Right atrium auricular region (tissue), 2 donors: ENCODE measurements at regions not wholly inside any gene's neighbourhood (a gene's known extent, or its start where the extent isn't known, plus 50 kb on each side); places are given as distances from the start of the nearest gene placed in this dataset.
"Not testable (repeated sequence)": the region's sequence is repeated elsewhere in the genome, so short reads cannot be mapped to it uniquely, and the experiment has no call there.

ENCODE experiments used
- DNase-seq: peaks from one replicate; pipeline ENCODE4 v3.0.0-alpha.2; 2019; ENCODE audit warnings: low spot score
- H3K27ac ChIP-seq, 2 donors: fragments of 200-600 bp; sonication (generic); 1 replicate in 1 of 2; 2 replicates in 1 of 2; pipeline ENCODE4 v1.5.1; 2016 to 2019
- H3K27me3 ChIP-seq, 2 donors: fragments of 200-600 bp; sonication (generic); one replicate each; pipeline versions ENCODE4 v1.5.1 to v1.6.0; 2017 to 2019
- H3K36me3 ChIP-seq: fragments of 200-600 bp; sonication (generic); one replicate; pipeline ENCODE4 v1.5.1; 2016
- H3K4me1 ChIP-seq, 2 donors: fragments of 200-600 bp; sonication (generic); one replicate each; pipeline versions ENCODE4 v1.5.1 to v1.6.0; 2017 to 2019
- H3K4me3 ChIP-seq, 2 donors: fragments of 200-600 bp; sonication (generic); 1 replicate in 1 of 2; 2 replicates in 1 of 2; pipeline ENCODE4 v1.5.1; 2017 to 2019; ENCODE audit warnings: mild to moderate bottlenecking in 1 of 2, moderate library complexity in 1 of 2
- H3K9me3 ChIP-seq, 2 donors: fragments of 200-600 bp; sonication (generic); one replicate each; pipeline ENCODE4 v1.5.1; 2019
- TF ChIP-seq, protein P1 (sequence below), 2 donors: fragments of 200-600 bp; sonication (generic); IDR thresholded peaks; one replicate each; pipeline ENCODE4 v1.5.1; 2019; ENCODE audit warnings: antibody characterized with exemption in 2 of 2

DNA sequence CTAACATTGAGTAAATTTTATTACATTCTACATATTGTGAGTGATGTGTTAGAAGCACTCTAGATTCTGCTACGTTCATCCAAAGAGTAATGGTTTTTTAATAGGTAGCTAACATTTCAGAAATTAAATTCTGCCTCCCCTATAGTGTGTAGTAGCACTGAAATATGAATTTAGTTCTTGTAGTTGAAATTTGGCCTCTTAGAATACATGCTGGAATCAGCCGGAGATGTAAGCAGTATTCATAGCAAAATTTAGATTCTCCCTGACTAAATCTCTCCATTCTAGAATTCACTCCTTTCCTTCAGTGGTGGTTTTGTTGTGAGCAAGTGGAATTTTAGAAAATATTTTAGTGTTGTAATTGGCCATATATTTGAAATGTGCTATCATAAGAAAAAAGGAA lies 799.9 kb upstream of the CDH10 start:
- Histone ChIP-seq H3K27ac (no peak overlapping the region), H3K9me3 (no peaks in the 10 kb centered on the region), H3K4me1 (no peaks in the 10 kb centered on the region), H3K4me3 (no peak overlapping the region), H3K27me3 (no peaks in the 10 kb centered on the region), H3K36me3 (no peaks in the 10 kb centered on the region)
- TF ChIP-seq, protein P1, sequence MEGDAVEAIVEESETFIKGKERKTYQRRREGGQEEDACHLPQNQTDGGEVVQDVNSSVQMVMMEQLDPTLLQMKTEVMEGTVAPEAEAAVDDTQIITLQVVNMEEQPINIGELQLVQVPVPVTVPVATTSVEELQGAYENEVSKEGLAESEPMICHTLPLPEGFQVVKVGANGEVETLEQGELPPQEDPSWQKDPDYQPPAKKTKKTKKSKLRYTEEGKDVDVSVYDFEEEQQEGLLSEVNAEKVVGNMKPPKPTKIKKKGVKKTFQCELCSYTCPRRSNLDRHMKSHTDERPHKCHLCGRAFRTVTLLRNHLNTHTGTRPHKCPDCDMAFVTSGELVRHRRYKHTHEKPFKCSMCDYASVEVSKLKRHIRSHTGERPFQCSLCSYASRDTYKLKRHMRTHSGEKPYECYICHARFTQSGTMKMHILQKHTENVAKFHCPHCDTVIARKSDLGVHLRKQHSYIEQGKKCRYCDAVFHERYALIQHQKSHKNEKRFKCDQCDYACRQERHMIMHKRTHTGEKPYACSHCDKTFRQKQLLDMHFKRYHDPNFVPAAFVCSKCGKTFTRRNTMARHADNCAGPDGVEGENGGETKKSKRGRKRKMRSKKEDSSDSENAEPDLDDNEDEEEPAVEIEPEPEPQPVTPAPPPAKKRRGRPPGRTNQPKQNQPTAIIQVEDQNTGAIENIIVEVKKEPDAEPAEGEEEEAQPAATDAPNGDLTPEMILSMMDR (IDR thresholded peaks at IDR 0.05) = no peak
- DNase-seq = no peak

DNA sequence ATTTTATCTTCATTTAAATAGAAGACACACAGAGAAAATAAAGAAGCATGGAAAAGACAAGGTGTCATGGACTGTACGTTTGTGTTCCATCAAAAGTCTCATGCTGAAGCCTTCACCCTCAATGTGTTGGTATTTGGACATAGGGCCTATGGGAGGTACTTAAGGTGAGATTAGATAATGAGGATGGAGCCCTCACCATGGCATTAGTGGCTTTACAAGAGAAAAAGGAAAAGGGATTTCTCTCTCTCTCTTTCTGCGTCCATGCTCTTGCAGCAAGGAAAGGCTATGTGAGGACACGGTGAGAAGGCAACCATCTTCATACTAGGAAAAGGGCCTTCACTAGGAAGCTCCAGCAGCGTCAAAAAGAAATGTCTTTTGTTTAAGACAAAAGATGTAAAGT lies 797.0 kb upstream of the CDH10 start:
- H3K4me1 ChIP-seq = no peaks in the 10 kb centered on the region
- DNase-seq = no peak

DNA sequence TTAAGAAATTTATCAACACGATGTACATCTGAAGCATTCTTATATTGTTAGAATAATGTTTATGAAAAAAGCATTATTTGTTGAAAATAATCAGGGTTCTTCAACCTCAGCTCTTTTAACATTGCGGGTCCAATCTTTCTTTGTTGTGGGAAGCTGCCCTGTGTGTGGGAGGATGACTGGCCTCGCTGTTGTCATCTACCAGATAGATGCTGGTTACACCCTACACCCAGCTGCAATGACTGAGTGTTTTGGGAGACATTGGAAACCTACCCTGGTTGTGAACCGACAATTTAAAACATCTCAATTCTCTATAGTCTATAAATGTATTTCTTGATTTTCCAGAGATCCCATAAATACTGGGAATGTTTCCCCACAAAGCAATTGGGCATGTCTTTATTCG lies 794.2 kb upstream of the CDH10 start:
- H3K27me3 ChIP-seq = no peaks in the 10 kb centered on the region
- TF ChIP-seq, protein P1 (IDR thresholded peaks at IDR 0.05) = no peak
- no peaks in the 10 kb centered on the region for H3K4me1 ChIP-seq
- no peak overlapping the region for H3K4me3 ChIP-seq
- no peaks in the 10 kb centered on the region for H3K36me3 ChIP-seq
- DNase-seq = no peak
- no peak overlapping the region for H3K27ac ChIP-seq
- no peaks in the 10 kb centered on the region for H3K9me3 ChIP-seq

More for the DNA sequence above, 797.0 kb upstream of the CDH10 start:
- no peak overlapping the region for H3K27ac ChIP-seq
- H3K27me3 ChIP-seq = no peaks in the 10 kb centered on the region
- H3K9me3 ChIP-seq = no peaks in the 10 kb centered on the region
- TF ChIP-seq, protein P1 (IDR thresholded peaks at IDR 0.05) = no peak
- no peak overlapping the region for H3K4me3 ChIP-seq
- H3K36me3 ChIP-seq = no peaks in the 10 kb centered on the region

DNA sequence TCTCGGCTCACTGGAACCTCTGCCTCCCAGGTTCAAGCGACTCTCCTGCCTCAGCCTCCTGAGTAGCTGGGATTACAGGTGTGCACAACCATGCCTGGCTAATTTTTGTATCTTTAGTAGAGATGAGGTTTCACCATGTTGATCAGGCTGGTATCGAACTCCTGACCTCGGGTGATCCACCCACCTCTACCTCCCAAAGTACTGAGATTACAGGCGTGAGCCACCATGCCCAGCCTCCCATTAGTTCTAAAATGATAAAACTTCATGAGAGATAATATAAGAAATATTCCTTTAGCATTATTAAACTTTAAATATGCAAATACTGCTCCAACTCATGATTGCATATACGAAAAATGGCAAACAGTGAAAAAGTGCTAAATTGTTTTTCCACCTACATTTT lies 793.6 kb upstream of the CDH10 start:
- not testable (repeated sequence) for H3K36me3 ChIP-seq, H3K4me3 ChIP-seq, H3K27ac ChIP-seq, DNase-seq, H3K27me3 ChIP-seq, H3K9me3 ChIP-seq, H3K4me1 ChIP-seq

DNA sequence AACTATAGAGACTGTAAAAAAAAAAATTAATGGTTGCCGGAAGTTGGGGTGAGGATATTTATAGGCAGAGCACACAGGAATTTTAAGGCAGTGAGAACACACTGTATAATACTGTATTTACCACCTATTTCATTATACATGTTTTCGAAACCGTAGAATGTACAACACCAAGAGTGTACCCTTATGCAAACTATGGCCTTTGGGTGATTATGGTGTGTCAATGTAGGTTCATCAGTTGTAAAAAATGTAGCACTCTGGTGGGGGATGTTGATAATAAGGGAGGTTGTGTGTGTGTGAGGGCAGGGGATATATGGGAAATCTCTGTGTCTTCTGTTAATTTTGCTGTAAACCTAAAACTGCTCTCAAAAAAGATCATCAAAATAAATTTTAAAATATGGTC lies 791.7 kb upstream of the CDH10 start:
- TF ChIP-seq, protein P1 (IDR thresholded peaks at IDR 0.05) = no peak
- H3K36me3 ChIP-seq = no peaks in the 10 kb centered on the region
- no peaks in the 10 kb centered on the region for H3K4me1 ChIP-seq
- no peak overlapping the region for H3K27ac ChIP-seq
- DNase-seq = no peak
- H3K9me3 ChIP-seq = no peaks in the 10 kb centered on the region
- H3K4me3 ChIP-seq = no peak overlapping the region
- H3K27me3 ChIP-seq = no peaks in the 10 kb centered on the region

DNA sequence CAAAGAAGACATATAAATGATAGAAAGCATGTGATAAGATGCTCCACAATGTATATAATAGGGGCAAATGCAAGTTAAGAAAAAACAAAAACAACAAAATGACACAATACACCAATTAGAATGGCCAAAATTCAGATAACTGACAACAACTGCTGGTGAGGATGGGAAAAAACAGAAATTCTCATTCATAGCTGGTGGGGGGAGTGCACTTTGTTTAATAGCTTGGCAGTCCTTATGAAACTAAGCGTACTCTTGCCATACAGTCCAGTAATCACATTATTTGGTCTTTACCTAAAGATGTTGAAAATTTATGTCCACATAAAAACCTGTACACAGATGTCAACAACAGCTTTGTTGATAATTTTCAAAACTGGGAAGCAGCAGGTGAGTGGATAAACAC lies 791.1 kb upstream of the CDH10 start:
- H3K36me3 ChIP-seq = no peaks in the 10 kb centered on the region
- H3K4me1 ChIP-seq = no peaks in the 10 kb centered on the region
- H3K27me3 ChIP-seq = no peaks in the 10 kb centered on the region
- TF ChIP-seq, protein P1 (IDR thresholded peaks at IDR 0.05) = no peak
- H3K4me3 ChIP-seq = no peak overlapping the region
- no peak for DNase-seq
- no peak overlapping the region for H3K27ac ChIP-seq
- no peaks in the 10 kb centered on the region for H3K9me3 ChIP-seq
